ENCODE measurements at regions not wholly inside any gene's neighbourhood (a gene's known extent, or its start where the extent isn't known, plus 50 kb on each side); places are given as distances from the start of the nearest gene placed in this dataset.

GRCh38 chr10:125248489-125248888 is 88.1 kb upstream of the CTBP2 start:
- Histone ChIP-seq H3K27me3 (no peaks in the 10 kb centered on the region), H3K27ac (no peak overlapping the region), H3K4me3 (no peak overlapping the region), H3K36me3 (replicated peaks in 1 of 2; ENCODE audit: insufficient read depth in 1 of 2, low read depth in 2 of 2) (no peaks in the 10 kb centered on the region), H3K4me1 (no peaks in the 10 kb centered on the region), H3K9me3 (no peaks in the 10 kb centered on the region)
- ATAC-seq (no peak), DNase-seq (no peak)
- no peak for TF ChIP-seq POLR2A (IDR thresholded peaks at IDR 0.05)
- 42 to 59% methylated on average over 3 of the region's 3 CpGs for WGBS, 2 donors
- intact Hi-C loops (cut with DNase I), result no loop called here

- Histone ChIP-seq H3K27me3 (no peaks in the 10 kb centered on the region), H3K9me3 (no peaks in the 10 kb centered on the region), H3K36me3 (replicated peaks in 1 of 2; ENCODE audit: insufficient read depth in 1 of 2, low read depth in 2 of 2) (no peaks in the 10 kb centered on the region), H3K4me1 (no peaks in the 10 kb centered on the region), H3K4me3 (no peak overlapping the region), H3K27ac (no peak overlapping the region)
- 66 to 72% methylated on average over 8 of the region's 8 CpGs for WGBS, 2 donors
- TF ChIP-seq CTCF (IDR thresholded peaks at IDR 0.05), result no peak
- no peak for TF ChIP-seq POLR2A (IDR thresholded peaks at IDR 0.05)
- DNase-seq (no peak), ATAC-seq (no peak)
- intact Hi-C loops (cut with DNase I), result no loop called here
Observed at GRCh38 chr10:125247576-125247975, 87.2 kb upstream of the CTBP2 start.

GRCh38 chr10:125243532-125244253 is 83.3 kb upstream of the CTBP2 start:
- Histone ChIP-seq H3K27me3 (no peaks in the 10 kb centered on the region), H3K9me3 (no peaks in the 10 kb centered on the region), H3K4me1 (no peaks in the 10 kb centered on the region), H3K36me3 (replicated peaks in 1 of 2; ENCODE audit: insufficient read depth in 1 of 2, low read depth in 2 of 2) (no peaks in the 10 kb centered on the region), H3K4me3 (no peak overlapping the region), H3K27ac (no peak overlapping the region)
- ATAC-seq (no peak), DNase-seq (no peak)
- intact Hi-C loops (cut with DNase I), result no loop called here
- TF ChIP-seq POLR2A (IDR thresholded peaks at IDR 0.05) (no peak), CTCF (IDR thresholded peaks at IDR 0.05) (no peak)
- WGBS, 2 donors, result 91 to 93% methylated on average over 3 of the region's 3 CpGs

GRCh38 chr10:125238682-125239081 is 78.3 kb upstream of the CTBP2 start:
- intact Hi-C loops (cut with DNase I), result no loop called here
- WGBS, 2 donors, result 93 to 100% methylated on average over 1 of the region's 1 CpG
- no peaks in the 10 kb centered on the region for H3K9me3 ChIP-seq

GRCh38 chr10:125236091-125236490 is 75.7 kb upstream of the CTBP2 start:
- ATAC-seq (no peak), DNase-seq (no peak)
- WGBS, 2 donors, result 85 to 87% methylated on average over 1 of the region's 1 CpG
- Histone ChIP-seq H3K27ac (no peak overlapping the region), H3K27me3 (no peaks in the 10 kb centered on the region), H3K9me3 (no peaks in the 10 kb centered on the region), H3K4me1 (no peaks in the 10 kb centered on the region), H3K36me3 (replicated peaks in 1 of 2; ENCODE audit: insufficient read depth in 1 of 2, low read depth in 2 of 2) (no peaks in the 10 kb centered on the region), H3K4me3 (no peak overlapping the region)
- intact Hi-C loops (cut with DNase I), result no loop called here
- TF ChIP-seq CTCF (IDR thresholded peaks at IDR 0.05), result no peak
- no peak for TF ChIP-seq POLR2A (IDR thresholded peaks at IDR 0.05)

More at GRCh38 chr10:125238682-125239081, 78.3 kb upstream of the CTBP2 start:
- Histone ChIP-seq H3K36me3 (replicated peaks in 1 of 2; ENCODE audit: insufficient read depth in 1 of 2, low read depth in 2 of 2) (no peaks in the 10 kb centered on the region), H3K27me3 (no peaks in the 10 kb centered on the region), H3K4me1 (no peaks in the 10 kb centered on the region), H3K27ac (no peak overlapping the region), H3K4me3 (no peak overlapping the region)
- no peak for ATAC-seq
- no peak for DNase-seq
- TF ChIP-seq CTCF (IDR thresholded peaks at IDR 0.05) (no peak), POLR2A (IDR thresholded peaks at IDR 0.05) (no peak)
